Retinal pigment epithelial cell (primary cell): ENCODE measurements at regions not wholly inside any gene's neighbourhood (a gene's known extent, or its start where the extent isn't known, plus 50 kb on each side); places are given as distances from the start of the nearest gene placed in this dataset.

Source experiments
- DNase-seq: peaks from one replicate; pipeline ENCODE4 v3.0.0-alpha.2; 2010; ENCODE audit warnings: low read depth
- H3K4me3 ChIP-seq: 2 replicates; pipeline ENCODE4 v1.5.1; 2011; ENCODE audit warnings: mild to moderate bottlenecking, low read length, control low read depth, moderate library complexity
- TF ChIP-seq, protein P1 (sequence below): conservative IDR thresholded peaks from 2 replicates; pipeline ENCODE4 v1.5.1; 2011; ENCODE audit warnings: low read depth, low read length, control low read depth, inconsistent platforms

DNA sequence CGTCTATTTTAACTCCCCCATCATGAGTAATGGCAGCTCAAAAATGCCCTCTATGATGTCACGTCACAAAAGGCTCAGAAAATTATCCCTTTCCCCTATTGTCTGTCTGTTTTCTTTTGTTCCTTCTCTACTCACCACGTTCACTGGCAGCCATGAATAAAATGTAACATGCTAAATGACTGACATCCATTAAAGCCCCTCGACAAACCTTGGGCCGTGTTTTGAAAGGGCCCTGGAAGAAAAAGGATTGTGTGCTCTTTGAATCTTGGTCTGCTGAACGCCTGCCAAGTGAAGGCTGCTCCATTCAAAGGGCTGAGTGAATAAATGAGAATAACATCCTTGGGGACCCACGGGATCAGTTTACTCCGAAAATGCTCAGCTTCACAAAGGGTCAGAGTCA lies 118.7 kb downstream of the RPS12 start:
- no peak overlapping the region for H3K4me3 ChIP-seq
- TF ChIP-seq, protein P1, sequence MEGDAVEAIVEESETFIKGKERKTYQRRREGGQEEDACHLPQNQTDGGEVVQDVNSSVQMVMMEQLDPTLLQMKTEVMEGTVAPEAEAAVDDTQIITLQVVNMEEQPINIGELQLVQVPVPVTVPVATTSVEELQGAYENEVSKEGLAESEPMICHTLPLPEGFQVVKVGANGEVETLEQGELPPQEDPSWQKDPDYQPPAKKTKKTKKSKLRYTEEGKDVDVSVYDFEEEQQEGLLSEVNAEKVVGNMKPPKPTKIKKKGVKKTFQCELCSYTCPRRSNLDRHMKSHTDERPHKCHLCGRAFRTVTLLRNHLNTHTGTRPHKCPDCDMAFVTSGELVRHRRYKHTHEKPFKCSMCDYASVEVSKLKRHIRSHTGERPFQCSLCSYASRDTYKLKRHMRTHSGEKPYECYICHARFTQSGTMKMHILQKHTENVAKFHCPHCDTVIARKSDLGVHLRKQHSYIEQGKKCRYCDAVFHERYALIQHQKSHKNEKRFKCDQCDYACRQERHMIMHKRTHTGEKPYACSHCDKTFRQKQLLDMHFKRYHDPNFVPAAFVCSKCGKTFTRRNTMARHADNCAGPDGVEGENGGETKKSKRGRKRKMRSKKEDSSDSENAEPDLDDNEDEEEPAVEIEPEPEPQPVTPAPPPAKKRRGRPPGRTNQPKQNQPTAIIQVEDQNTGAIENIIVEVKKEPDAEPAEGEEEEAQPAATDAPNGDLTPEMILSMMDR = no peak
- DNase-seq = no peak

DNA sequence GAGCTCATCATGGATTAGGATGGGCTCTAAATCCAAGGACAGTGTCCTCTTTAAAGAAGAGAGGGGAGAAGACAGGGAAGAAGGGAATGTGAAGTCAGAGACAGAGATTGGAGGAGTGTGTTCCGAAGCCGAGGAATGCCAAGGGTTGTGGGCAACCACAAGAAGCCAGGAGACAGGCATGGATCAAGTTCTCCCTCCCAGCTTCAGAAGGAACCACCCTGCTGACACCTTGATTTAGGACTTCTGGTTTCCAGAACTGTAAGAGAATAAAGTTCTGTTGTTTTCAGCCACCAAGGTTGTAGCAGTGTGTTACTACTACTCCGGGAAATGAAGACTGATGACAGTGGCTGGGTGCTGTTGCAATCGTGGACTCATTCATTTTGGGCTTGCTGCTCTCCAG lies 120.1 kb downstream of the RPS12 start:
- no peak overlapping the region for H3K4me3 ChIP-seq
- TF ChIP-seq, protein P1 = no peak
- no peak for DNase-seq

DNA sequence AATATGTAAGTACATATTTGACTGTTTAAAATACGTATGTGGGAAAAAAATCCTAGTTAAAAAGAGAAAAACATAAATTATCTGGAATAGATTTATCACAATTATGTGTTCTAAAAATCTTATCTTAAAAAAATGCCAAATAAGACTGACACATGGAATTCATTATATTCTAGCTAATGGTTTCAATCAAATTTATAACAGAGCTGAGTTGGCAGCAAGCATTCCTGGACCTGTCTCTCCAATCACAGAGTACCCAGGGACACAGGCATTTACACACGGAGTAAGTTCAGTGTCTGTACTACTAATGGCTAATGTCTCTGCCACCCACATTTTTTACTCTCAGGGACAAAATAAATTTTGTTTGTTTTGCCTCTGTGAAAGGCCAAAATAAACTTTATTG lies 122.3 kb downstream of the RPS12 start:
- no peak overlapping the region for H3K4me3 ChIP-seq
- no peak for DNase-seq
- TF ChIP-seq, protein P1 = no peak

DNA sequence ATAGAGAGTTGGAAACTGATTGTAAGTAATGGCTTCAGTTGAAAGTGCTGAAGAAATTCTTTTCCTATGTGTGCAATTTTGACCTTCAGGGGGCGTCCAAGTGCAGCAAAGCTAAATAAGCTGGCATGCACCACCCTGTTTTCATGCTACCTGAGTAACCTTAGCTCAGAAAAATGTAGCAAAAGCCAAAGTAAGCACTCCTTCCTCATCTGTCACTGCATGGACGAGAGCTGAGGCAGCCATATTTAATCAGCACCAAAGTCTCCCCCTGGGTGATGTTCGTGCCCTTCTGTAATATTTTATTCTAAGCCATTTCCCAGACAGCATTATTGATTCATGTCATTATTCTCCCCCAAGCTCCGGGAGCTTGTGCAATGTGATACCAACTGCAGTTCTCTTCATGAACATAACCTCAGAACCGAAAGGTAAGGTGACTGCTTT lies 123.1 kb downstream of the RPS12 start:
- TF ChIP-seq, protein P1 = peak; percentile 85
- DNase-seq = no peak

DNA sequence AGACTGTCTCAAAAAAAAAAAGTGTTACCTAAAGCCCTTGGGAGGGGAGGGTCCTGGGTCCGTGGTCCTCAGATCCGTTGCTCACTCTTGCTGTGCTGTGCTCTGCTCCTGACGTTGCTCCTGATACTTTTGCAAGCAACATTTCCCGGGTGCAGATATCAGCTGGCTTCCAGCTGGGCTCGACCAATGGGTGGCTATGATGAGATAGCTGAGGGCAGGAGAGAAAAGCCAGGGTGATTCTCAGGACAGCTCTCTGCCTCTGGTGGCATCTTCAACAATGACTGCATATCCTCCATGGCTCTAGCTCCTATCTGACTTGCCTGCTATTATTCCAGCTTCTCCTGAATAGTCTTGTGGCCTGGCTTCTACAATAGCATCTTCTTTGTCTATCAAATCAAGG lies 134.5 kb downstream of the RPS12 start:
- TF ChIP-seq, protein P1 = no peak
- DNase-seq = no peak
- H3K4me3 ChIP-seq = no peak overlapping the region

More for the DNA sequence above, 123.1 kb downstream of the RPS12 start:
- H3K4me3 ChIP-seq = no peak overlapping the region

DNA sequence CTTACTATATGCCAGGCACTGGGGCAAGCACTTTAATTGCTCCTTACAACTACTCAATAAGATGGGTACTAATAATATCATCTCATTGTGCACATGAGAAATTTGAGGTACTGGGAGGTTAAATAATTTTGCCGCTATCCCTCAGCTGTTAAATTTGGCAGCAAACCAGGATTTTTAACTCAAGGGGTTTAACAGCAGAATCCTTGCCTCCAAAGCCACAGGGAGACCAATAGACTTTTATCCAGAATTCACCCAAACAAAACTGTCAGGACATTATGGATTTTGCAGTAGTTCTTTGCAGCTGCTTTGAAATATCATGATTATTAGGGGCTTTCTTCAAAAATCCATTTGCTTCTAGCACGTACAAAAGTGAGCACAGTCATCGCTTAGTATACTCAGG lies 136.2 kb downstream of the RPS12 start:
- H3K4me3 ChIP-seq = no peak overlapping the region
- TF ChIP-seq, protein P1 = no peak
- DNase-seq = no peak

DNA sequence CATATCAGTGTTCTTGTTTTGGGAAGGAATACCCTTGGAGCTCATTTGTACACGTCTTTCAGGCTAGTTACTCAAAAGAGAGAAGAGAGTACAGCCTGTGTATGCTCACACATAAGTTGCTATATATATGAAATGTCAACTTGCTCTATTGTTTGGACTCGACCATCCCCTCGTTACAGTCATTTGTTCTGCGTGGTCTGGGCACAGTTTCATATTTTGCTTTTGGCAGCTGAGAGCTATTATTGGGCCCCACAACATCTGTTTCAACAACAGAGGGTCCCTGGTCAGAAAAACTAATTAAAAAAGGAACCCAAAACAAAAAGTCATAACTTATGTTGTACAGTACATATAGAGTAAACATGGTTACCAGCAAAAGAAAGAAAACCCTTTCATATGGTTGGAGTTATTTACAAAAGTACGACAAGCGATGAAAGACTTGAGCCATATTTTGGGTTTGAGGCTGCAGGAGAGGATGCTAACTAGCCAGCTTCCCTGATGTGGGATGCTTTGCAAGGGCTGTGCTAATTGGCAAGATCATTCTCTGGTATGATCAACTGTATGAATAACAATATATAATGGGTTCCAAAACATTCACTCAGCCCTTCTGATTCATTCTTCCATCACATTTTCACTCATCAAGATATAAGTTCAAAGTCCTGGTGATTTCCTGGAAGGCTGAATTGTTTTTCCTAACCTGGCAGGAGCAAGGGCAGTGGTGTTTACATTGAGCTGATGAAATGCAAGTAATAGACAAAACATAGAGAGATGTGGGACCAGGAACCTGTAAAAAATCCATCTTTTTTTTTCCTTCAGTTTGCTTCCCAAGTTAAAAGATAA lies 137.9 kb downstream of the RPS12 start:
- TF ChIP-seq, protein P1 = no peak
- no peak overlapping the region for H3K4me3 ChIP-seq
- DNase-seq = no peak
